IPS-NIHi11 (cell line): ENCODE measurements at regions not wholly inside any gene's neighbourhood (a gene's known extent, or its start where the extent isn't known, plus 50 kb on each side); places are given as distances from the start of the nearest gene placed in this dataset.
"Not testable (repeated sequence)": the region's sequence is repeated elsewhere in the genome, so short reads cannot be mapped to it uniquely, and the experiment has no call there.

Source experiments
- DNase-seq: peaks from one replicate; pipeline ENCODE4 v3.0.0; 2012; ENCODE audit warnings: mixed read lengths, low spot score

DNA sequence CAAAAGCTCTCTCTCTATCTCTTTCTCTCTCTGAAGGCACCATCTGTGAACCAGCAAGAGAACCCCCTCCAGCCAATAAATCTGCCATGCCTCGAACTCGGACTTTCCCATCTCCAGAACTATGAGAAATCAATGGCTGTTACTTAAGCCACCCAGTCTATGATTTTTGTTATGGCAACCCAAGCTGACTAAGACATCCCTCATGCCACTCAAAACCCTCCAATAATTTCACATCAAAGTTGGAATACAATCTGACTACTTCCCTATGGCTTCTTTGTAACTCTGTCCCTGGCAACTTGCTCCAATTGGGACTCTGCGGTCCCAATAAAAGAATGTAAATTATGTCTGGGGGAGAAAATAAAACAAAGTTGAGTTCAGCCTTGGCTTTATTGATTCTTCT lies 265.7 kb downstream of the SHOX start:
- no peak for DNase-seq

DNA sequence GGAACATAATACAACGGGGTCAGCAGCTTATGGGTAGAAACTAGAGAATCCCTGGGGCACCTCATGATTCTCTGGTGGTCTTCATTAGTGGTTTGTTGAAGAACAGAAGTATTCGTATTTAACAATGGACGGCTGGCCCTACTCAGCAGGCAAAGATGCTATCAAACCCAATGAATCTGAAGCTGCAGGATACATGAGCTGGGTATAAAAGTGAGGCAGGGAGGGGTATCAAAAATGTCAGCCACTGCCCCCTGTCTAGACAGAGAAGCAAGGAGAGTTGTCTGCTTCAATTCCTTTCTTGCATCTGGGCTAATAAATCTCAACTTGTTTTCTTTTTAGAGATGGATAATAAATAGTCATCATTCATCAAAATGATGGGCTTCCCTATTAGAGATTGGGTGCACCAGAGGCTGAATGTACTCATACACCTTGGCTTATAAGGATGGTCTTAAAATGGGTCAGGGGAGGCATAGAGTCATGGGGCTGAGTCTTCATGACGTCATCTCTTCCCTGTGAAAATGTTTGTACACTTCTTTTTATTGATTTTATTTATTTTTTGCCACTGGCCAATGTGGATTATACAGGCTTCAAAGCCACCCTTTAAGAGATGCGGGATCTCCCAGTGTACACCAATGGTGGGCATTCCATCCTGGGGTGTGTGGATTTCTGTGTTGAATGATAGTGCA lies 259.5 kb downstream of the SHOX start:
- DNase-seq = no peak

DNA sequence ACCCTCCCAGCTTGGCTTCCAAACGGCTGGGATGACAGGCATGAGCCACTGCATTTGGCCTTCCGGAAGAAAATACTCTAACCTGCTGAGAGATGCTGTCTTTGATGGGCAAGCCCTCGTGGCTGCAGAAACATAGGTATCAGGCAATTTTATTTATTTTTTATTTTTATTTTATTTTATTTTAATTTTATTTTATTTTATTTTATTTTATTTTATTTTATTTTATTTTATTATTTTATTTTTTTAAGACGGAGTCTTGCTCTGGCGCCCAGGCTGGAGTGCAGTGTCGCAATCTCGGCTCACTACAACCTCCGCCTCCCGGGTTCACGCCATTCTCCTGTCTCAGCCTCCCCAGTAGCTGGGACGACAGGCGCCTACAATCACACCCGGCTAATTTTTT lies 257.1 kb downstream of the SHOX start:
- DNase-seq = not testable (repeated sequence)

DNA sequence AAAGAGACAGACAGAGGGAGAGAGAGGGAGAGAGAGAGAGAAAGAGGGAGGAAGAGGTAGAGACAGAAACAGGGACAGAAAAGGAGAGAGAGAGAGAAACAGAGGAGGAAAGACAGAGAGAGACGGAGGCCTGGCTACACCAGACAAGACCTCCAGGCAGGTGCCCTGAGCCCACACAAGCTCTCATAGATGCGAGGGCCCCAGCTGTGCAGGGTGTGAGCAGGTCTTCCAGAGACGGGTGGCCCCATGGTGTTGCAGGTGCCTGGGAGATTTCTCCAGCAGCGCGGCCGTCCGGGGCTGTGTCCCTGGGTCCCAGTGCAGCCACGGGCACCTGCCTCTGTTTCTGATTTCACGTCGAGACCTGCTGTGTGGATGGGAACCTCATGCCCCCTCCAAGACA lies 253.0 kb downstream of the SHOX start:
- DNase-seq = no peak

DNA sequence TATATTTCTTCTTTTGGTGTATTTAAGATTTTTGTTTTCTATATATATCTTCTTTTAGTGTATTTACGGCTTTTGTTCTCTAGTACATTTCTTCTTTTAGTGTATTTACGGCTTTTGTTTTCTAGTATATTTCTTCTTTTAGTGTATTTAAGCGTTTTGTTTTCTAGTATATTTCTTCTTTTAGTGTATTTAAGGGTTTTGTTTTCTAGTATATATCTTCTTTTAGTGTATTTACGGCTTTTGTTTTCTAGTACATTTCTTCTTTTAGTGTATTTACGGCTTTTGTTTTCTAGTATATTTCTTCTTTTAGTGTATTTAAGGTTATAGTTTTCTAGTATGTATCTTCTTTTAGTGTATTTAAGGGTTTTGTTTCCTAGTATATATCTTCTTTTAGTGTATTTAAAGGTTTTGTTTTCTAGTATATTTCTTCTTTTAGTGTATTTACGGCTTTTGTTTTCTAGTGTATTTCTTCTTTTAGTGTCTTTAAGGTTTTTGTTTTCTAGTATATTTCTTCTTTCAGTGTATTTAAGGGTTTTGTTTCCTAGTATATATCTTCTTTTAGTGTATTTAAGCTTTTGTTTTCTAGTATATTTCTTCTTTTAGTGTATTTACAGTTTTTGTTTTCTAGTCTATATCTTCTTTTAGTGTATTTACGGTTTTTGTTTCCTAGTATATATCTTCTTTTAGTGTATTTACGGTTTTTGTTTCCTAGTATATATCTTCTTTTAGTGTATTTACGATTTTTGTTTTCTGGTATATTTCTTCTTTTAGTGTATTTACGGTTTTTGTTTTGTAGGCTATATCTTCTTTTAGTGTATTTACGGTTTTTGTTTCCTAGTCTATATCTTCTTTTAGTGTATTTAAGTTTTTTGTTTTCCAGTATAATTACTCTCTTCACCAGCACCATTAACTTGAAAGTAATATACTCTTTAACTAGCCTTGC lies 249.4 kb downstream of the SHOX start:
- DNase-seq = not testable (repeated sequence)

DNA sequence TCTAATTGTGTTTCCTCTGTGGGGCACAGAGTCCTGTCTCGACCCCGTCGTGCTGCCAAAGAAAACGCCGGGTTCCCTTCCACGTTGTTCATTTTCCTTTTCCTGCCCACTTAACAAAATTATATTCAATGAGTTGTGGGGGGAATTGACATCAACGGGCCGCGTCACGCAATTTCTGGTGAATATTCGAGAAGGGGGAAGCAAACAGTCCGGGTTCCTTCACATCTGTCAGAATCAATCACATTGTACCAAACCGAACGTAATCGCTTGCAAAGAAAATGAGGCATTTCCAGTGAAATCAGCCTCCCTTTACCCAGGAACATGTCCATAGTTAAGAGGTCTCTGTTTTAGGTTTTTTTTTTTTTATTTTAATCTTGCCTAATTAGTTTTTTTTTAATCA lies 243.5 kb downstream of the SHOX start:
- DNase-seq = no peak

DNA sequence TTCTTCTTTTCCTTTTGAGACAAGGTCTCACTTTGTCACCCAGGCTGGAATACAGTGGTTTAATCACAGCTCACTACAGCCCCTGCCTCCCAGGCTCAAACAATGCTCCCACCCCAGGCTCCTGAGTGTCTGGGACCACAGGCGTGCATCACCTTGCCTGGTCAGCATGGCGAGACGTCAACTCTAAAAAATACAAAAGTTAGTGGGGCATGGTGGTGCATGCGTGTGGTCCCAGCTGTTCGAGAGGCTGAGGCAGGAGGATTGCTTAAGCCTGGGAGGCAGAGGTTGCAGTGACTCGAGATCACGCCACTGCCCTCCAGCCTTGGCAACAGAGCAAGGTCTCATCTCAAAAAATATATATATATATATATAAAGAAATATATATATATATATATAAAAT lies 242.4 kb downstream of the SHOX start:
- no peak for DNase-seq

DNA sequence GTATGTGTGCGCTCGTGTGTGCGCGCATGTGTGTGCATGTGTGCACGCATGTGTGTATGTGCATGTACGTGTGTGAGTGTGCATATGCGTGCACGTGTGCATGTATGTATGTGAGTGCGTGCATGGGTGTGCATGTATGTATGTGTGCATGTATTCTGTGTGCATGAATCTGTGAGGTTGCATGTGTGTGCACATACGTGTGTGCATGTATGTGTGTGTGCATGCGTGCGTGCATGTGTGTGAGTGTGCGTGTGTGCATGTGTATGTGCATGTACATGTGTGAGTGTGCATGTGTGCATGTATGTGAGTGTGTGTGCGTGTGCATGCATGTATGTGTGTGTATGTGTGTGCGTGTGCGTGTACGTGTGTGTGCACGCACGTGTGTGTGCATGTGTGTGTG lies 241.5 kb downstream of the SHOX start:
- no peak for DNase-seq

DNA sequence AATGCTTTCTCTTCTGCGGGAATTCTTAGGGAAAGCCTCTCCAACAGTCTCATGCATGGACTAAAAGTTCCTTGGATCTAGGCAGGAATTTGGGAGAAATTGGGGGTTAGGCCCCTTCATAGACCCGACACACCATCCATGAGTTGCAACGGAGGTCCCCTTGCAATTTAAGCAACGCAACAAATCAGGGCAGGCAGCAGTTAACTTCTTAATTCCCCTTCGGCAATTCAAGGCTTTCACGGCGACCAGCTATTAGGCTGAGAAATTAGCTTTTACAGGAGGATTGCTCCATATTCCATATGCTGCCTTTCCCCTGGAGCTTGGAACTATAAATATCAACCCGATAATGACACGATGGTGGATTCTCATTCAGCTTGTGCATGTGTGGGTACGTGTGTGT lies 241.0 kb downstream of the SHOX start:
- DNase-seq = no peak

DNA sequence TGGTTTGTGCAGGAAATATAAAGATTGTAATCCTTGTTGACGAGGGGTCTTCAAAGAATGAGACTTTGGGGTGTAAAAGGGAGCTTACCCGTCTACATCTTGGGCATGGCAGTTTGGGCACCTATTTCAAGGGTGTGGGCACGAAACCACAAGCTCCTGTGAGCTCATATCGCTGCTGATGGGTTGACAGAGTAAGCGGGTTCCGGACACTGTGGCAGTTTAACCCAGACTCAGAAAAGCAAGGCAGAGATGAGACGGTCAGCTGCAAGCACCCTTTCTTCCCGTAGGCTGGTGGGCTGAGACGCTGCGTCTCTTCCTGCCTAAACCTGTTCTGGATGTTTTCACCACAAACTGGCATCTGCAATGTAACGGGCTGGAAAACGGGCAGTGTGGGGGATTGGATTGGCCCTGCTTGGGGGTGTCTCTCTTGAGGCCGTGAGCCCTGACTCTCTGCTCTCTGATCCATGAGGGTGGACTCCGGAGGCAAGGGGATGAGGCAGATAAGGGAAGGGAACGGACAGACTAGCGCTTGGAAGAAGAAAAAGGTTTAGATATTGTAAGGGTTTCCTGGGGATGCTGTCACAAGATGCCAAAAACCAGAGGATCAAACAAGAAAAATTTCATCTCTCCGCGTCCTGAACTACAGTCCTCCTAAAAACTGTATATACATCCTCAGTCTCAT lies 237.5 kb downstream of the SHOX start:
- no peak for DNase-seq

DNA sequence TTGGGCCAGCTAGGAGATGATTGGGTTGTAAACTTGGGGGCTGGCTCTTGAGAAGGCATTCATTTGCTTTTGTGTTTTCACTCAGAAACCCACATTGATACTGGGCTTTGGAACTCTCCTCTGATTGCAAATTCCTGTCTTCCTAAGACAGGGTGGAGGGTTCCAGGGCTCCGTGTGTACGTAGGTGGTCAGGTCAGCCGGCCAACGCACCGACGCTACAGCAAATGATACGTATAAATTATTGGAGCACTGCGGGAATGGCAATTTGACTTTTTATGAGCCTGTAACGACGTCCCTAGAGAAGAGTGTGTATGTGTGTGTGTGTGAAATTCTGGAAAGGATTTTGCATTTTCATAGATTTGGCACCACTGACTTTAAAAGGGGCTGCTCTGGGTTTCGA lies 236.9 kb downstream of the SHOX start:
- DNase-seq = no peak

DNA sequence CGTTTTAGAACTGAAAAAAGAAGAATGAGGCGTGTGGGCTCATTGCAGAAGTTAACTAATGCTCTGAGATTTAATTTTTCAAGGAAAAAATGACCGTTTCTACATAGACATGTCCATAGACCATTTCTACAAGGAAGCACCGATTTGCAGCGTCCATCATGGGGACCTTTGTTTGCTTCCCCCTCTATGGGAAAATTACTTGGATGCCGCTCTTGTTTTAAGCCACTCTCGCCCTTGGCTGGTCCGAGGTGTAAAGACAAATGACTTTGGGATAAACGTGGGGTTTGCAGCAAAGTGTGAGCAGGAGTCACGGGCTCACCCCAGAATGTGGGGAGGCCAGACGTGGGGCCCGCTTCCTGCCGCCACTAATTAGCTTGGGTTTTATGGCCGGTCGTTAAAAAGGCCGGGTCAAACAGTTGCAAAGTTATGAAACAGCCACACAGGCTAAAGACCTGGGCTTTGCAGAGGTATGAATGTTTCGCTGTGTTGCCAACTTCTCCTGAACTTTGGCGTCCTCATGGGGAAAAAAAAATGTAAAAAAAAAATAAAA lies 235.9 kb downstream of the SHOX start:
- no peak for DNase-seq

DNA sequence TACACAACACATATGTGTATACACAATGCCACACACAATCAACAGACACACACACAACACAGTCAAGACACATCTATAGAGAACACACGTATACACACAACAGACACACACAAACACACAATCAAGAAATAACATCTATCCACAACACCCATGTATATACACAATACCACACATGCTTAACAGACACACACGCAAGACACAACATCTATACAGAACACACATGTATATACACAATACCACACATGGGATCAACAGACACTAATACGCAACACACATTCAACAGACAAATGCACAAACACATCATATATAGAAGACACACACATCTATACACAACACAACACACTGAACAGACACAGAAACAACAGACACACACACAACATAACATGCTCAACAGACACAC lies 234.8 kb downstream of the SHOX start:
- DNase-seq = no peak

DNA sequence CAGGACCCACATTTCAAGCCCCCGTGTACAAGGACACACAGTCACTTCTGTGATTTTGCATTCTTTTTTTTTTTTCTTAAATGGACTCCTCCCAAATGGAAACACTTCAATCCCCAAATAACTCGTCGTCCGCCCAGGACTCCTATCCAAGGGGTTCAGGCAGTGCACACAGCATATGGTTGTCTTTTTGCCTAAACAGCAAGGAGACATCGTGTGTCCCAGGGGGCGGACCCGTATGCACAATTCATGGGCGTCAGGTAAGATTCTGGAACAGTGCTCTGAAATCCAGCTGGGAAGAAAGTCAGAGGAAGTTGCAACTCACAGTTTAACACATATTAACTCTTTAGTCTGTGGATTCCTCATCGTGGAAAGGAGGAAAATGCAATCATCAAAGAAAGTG lies 231.3 kb downstream of the SHOX start:
- DNase-seq = no peak

DNA sequence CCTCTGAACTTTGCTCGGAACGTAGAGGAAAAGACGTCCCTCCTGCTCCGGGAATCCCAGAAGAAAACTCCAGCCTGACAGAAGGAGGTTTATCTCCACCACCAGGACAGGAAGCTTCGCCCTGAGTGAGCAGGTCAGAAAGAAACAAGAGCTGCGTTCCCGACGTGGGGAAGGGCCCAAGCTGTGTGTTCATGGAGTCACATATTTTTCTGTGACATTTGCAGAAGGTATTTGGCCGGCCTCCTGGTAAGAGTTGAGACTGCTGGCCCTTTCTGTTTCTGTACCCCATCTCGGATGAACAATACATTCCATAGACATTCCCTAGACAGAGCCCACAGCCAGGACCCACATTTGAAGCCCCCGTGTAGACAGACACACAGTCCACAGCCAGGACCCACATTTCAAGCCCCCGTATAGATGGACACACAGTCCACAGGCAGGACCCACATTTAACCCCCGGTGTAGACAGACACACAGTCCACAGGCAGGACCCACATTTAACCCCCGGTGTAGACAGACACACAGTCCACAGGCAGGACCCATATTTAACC lies 230.8 kb downstream of the SHOX start:
- DNase-seq = no peak

DNA sequence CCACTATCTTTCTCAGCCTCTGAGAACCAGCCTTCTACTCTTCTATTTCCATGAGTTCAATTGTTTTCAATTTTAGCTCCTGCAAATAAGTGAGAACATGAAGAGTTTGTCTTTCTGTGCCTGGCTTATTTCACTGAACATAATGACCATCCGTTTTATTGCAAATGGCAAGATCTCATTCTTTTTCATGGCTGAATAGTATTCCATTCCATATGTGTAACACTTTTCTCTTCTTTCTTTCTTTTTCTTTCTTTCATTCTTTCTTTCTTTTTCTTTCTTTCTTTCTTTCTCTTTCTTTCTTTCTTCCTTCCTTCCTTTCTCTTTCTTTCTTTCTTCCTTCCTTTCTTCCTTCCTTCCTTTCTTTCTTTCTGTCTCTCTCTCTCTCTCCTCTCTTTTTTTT lies 228.7 kb downstream of the SHOX start:
- DNase-seq = no peak

DNA sequence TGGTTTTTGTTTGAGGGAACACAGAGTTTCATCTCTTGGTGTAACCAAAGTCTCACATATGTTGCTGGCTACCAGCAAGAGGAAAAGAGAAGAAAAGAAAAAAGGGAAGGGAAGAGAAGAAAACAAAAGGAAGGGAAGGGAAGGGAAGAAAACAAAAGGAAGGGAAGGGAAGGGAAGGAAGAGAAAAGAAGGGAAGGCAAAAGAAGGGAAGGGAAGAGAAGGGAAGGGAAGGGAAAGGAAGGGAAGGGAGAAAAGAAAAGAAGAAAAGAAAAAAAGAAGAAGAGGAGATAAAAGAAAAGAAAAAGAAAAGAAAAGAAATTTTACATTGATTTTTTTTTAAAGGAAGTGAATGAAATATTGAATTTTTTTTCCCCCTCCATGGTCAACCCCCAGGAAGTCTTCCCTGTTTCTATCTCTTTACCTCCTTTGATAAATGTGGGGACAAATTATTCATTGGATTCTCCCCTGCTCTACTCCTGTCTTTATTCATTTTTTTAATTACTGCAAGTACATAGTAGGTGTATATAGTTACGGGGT lies 228.0 kb downstream of the SHOX start:
- DNase-seq = no peak

DNA sequence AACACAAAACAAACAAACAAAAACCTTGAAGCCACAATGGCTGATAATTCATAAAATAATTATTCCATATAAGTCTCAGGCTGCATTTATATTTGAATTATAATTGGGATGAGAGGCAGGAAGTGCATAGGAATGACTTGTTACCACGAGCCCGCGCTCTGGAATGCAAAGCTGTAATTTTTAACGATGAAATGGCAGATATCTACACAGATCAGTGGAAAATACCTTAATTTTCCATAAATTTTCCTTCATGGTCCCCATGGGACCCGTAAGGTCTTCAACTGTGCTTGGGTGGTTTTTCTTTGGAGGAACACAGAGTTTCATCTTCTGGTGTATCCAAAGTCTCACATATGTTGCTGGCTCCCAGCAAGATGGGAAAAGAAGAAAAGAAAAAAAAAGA lies 226.8 kb downstream of the SHOX start:
- DNase-seq = no peak

DNA sequence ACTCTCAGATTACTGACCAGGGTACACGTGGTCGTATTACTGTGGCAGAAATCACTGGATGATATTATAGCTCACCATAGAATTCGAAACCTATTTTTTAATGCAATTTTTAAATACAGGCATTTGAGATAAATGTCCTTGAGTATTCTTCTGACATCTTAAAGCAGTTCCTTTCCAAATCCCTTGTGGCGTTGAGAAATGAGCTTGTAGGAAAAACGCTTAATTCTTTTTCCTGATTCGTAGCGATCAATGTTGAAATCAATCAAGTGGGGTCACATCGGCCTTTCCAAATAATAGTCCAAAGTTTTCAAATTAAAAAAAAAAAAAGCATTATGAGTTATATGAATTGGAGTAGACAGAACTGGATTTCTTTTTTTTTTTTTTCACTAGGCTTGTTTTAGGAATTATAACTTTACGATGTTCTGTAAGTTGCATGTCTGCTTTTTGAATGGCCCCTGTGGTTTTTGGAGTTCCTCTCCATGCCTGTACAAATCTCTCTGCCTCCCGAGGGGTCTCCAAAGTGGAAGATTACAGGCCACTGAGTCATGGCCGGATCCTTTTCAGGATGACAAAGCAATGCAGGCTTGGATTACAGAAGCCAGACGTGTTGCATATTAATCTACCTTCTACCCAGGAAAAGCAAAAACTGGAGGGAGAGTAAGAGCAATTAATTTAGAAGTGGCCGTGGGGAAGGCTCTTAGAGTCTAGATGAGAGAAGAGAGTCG lies 226.1 kb downstream of the SHOX start:
- no peak for DNase-seq

DNA sequence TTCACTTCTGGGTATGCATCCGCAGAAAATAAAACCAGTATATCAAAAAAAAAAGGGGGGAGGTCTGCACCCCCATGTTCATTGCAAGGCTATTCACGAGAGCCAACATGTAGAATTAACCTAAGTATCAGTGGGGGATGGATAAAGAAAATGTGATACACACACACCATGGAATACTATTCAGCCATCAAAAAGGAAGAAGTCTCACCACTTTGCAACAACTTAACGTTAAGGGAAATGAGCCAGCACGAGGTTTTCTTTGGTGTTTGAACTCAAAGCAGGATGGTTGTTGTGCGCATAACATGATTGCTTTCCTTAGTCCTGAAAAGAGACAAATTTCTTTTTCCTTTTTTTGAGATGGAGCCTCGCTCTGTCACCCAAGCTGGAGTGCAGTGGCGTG lies 222.7 kb downstream of the SHOX start:
- no peak for DNase-seq

DNA sequence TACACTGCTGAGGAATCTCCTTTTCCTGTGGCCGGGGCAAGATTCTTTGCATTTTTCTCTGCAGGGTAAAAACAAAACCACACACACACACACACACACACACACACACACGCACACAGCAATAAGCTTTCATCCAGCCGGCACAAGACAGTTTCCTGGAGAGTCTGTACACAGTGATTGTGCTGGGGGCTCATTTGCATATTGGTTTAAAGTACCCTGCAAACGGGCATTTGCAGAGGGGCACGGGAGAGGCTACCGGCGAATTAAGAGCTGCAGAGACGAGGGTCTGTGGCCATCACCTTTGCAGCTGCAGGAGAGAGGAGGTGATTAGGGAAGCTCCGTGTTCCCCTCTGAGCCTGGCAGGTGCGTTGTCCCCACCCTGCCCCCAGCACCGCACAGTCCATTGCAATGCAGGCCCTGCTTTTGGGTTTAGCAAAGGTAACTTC lies 219.9 kb downstream of the SHOX start:
- no peak for DNase-seq
